ENCODE measurements at regions not wholly inside any gene's neighbourhood (a gene's known extent, or its start where the extent isn't known, plus 50 kb on each side); places are given as distances from the start of the nearest gene placed in this dataset.

GRCh38 chr1:8095584-8095983 lies 69.5 kb upstream of the ERRFI1 start:
- TF ChIP-seq CTCF (IDR thresholded peaks at IDR 0.05; ENCODE audit: borderline replicate concordance, control extremely low read depth, extremely low read depth, insufficient read depth, missing control alignments): no peak
- no peak for DNase-seq (ENCODE audit: low spot score)
- in situ Hi-C loops (cut with MboI; ENCODE audit: low sequenced_read_pairs, unreplicated experiment): no loop called here

- no peak for DNase-seq (ENCODE audit: low spot score)
- TF ChIP-seq CTCF (IDR thresholded peaks at IDR 0.05; ENCODE audit: borderline replicate concordance, control extremely low read depth, extremely low read depth, insufficient read depth, missing control alignments): no peak
- in situ Hi-C loops (cut with MboI; ENCODE audit: low sequenced_read_pairs, unreplicated experiment): no loop called here
Measured at GRCh38 chr1:8094481-8095241, 68.6 kb upstream of the ERRFI1 start.

GRCh38 chr1:8093221-8093980 lies 67.3 kb upstream of the ERRFI1 start:
- DNase-seq (ENCODE audit: low spot score): no peak
- in situ Hi-C loops (cut with MboI; ENCODE audit: low sequenced_read_pairs, unreplicated experiment): no loop called here
- TF ChIP-seq CTCF (IDR thresholded peaks at IDR 0.05; ENCODE audit: borderline replicate concordance, control extremely low read depth, extremely low read depth, insufficient read depth, missing control alignments): no peak

GRCh38 chr1:8092657-8093056 lies 66.5 kb upstream of the ERRFI1 start:
- TF ChIP-seq CTCF (IDR thresholded peaks at IDR 0.05; ENCODE audit: borderline replicate concordance, control extremely low read depth, extremely low read depth, insufficient read depth, missing control alignments): no peak
- DNase-seq (ENCODE audit: low spot score): no peak
- in situ Hi-C loops (cut with MboI; ENCODE audit: low sequenced_read_pairs, unreplicated experiment): no loop called here

GRCh38 chr1:8091691-8092090 lies 65.6 kb upstream of the ERRFI1 start:
- in situ Hi-C loops (cut with MboI; ENCODE audit: low sequenced_read_pairs, unreplicated experiment): no loop called here
- DNase-seq (ENCODE audit: low spot score): no peak
- no peak for TF ChIP-seq CTCF (IDR thresholded peaks at IDR 0.05; ENCODE audit: borderline replicate concordance, control extremely low read depth, extremely low read depth, insufficient read depth, missing control alignments)

DNA sequence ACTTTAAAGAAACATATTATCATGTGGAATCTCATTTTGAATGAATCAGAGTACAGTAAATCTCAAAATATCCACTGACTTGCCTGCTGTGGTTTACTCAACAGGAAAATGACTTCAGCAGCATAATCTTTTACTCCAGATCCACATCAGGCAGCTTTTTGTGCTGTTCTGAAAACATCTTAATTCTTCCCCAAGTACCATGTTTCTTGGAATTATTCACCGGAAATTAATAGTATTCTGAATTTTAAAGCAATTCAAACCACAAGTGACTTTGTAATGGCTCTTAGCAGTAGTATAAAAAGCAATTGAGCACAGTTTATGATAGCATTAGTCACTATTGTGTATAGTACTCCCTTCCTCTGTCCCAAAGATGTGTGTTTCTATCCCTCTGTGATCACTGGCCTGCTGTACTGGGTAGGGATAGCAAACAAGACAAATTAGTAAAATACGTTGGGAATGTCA lies 64.2 kb upstream of the ERRFI1 start:
- in situ Hi-C loops (cut with MboI; ENCODE audit: low sequenced_read_pairs, unreplicated experiment): no loop called here
- no peak for TF ChIP-seq CTCF (IDR thresholded peaks at IDR 0.05; ENCODE audit: borderline replicate concordance, control extremely low read depth, extremely low read depth, insufficient read depth, missing control alignments)
- no peak for DNase-seq (ENCODE audit: low spot score)
